ENCODE measurements at regions not wholly inside any gene's neighbourhood (a gene's known extent, or its start where the extent isn't known, plus 50 kb on each side); places are given as distances from the start of the nearest gene placed in this dataset.

DNA sequence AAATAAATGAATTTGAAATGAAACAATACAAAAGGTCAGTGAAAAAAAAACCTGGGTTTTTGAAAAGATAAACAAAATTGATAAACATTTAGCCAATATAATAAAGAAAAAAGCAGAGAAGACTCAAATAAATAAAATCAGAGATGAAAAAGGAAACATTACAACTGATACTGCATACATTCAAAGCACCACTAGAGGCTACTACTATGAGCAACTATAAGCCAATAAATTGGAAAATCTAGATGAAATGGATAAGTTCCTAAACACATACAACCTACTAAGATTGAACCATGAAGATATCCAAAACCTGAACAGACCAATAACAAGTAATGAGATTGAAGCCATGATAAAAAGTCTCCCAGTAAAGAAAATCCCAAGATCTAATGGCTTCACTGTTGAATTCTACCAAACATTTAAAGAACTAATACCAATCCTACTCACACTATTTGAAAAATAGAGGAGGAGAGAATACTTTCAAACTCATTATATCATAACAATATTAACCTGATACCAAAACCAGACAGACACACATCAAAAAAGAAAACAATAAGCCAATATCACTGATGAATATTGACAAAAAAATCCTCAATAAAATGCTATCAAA is 80.8 kb upstream of the CERS6 start:
- DNase-seq (ENCODE audit: low read depth, low spot score) = no peak

DNA sequence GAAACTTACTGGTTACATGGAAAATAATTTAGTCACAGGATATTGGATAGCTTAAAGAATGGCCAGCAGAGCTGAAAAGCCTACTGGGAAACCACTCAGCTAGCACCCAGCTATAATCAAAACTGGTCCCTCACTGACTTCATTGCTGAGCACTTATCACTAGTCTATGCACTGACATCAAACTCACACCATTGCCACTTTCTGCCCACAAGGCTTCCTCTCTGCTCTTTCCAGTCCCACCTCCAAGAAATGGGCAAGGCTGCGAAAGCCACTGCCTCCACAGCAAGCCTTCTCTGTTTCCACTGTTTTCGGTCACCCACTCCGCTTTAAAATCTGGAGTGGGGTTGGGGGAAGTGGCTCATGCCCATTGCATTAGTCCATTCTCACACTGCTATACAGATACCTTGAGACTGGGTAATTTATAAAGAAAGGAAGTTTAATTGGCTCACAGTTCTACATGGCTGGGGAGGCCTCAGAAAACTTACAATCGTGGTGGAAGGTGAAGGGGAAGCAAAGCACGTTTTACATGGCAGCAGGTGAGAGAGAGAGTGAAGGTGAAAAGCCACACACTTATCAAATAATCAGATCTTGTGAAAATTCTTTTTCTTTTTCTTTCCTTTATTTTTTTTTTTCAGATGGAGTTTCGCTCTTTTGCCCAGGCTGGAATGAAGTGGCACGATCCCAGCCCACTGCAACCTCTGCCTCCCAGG is 77.0 kb upstream of the CERS6 start:
- DNase-seq (ENCODE audit: low read depth, low spot score) = no peak

DNA sequence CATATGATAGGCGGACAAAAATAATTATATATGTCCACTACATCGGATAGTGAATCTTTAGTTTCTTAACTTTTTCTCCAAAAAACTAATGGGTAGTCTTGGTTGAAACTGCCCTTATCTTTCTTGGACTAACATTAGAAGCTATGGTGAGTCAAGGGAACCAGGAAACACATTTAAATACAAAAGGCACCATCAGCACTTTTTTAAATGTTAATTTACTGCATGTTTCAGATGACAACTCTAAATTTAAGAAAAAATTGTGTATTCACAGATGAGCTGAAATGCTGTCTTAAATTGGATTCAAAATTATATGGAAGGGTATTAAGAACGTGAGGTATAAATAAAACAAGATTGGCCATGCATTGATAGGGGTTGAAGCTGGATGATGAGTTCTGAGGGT is 75.6 kb upstream of the CERS6 start:
- no peak for DNase-seq (ENCODE audit: low read depth, low spot score)

DNA sequence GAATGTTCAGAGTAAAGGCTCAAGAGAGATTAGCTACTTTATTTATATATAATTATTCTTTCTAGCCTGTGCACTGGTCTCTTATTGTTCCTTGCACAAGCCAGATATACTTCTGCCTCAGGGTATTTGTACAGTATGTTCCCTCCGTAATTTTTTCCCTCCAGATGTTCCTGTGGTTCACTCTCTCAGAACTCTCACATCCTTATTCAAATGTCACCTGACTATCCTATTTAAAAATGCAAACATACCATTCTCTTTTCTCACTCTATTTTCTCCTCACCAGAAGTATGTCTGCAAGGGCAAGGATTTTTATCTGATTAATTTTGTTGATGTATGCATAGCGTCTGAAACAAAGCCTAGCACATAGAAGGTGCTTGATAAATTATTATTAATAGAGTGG is 64.0 kb upstream of the CERS6 start:
- no peak for DNase-seq (ENCODE audit: low read depth, low spot score)

DNA sequence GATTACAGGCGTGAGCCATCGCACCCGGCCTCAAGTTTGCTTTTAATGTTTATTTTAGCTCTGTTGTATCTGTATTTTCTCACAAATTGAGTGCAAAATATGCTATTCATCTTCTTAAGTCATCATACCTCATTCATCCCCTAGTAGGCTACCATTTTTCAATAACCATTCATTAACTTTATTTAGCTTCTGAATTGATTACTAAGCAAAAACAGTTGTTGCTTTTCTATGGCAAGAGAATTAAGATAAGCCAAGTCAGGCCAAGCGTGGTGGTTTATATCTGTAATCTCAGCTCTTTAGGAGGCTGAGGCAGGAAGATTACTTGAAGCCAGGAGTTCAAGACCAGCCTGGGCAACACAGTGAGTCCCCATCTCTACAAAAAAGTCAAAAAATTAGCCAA is 63.3 kb upstream of the CERS6 start:
- DNase-seq (ENCODE audit: low read depth, low spot score) = no peak

DNA sequence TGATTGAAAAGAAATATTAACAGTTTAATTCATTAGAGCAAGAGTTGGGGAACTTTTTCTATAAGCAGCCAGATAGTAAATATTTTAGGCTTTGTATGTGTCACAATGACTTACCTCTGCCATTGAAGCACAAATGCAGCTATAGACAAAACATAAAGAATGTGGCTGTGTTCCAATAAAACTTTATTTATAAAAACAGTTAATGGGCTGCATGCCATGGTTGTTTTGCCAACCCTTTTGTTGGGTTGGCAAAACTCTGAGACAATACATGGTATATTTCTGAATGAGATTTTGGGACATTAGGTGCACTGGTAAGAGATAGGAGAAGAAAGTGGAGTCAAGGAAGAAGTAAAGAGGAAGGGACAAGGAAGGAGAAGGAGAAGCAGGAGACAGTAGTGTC is 61.8 kb upstream of the CERS6 start:
- no peak for DNase-seq (ENCODE audit: low read depth, low spot score)

DNA sequence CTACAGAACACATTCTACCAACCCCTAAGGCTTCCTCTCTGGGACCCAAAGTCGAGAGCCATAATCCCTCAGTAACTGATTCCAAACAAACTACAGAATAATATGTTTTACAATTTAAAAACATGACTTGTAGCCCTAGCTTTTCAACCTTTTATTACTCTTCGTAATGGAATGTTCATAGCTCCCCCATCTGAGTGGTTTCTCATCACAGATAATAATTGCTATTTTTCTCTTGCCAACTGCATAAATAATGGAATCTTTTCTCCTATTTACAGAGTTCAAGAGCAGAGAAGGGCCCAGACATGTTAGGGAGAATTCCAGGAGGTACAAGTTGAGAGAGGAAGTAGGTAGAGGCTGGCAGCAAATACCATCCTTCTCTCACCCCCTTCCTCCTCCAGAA is 59.9 kb upstream of the CERS6 start:
- peak; percentile 19 for DNase-seq (ENCODE audit: low read depth, low spot score)

DNA sequence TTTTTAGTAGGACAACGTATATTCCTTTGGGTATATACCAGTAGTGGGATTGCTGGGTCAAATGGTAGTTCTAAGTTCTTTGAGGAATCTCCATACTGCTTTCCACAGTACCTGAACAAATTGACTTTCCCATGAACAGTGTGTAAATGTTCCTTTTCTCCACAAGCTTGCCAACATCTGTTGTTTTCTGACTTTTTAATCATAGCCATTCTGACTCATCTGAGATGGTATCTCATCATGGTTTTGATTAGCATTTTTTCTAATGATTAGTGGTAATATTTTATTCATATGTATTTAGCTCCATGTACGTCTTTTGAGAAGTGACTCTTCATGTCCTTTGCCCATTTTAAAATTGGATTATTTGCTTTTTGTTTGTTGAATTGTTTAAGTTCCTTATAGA is 58.4 kb upstream of the CERS6 start:
- no peak for DNase-seq (ENCODE audit: low read depth, low spot score)

DNA sequence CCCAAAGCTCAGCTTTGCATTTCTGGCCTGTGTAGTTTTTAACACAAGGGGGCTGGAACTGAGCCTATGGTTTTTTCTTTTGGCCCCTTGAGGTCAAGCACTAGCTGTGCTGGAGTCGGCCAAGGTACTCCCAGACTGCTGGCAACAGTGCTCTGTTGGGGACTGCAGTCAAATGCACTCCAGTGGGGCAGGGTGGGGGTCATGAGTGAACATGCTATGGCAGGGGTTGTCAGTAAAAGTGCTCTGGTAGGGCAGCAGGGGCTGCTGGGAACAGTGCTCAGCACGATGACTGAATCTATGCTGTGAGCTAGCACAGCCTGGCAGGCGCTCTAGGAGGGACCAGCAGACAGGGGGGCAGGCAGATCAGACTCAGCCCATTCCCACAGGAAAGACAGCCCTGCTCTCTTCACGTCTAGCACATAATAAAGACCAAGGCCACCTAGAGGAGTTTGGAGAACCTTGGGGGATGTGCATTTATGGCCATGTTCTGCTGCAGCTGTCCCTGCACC is 55.0 kb upstream of the CERS6 start:
- no peak for DNase-seq (ENCODE audit: low read depth, low spot score)

DNA sequence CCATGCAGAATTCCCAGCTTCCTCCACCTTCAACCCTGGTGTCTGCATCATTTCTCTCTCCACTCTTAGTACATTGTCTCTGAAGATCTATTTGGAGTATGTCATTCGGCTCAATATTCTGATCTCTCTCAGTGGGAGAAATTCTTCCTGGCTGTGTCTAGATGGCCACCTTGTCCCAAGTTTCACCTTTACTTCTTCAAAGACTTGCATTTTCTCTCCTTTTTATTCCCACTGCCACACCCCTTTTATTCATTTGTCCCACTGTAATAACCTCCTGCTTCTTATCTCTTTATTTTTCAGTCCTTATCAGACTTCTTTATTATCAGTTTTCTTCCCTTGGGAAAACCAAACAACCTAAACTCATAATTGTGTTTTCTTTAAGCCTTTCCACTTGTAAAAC is 54.3 kb upstream of the CERS6 start:
- DNase-seq (ENCODE audit: low read depth, low spot score) = no peak

DNA sequence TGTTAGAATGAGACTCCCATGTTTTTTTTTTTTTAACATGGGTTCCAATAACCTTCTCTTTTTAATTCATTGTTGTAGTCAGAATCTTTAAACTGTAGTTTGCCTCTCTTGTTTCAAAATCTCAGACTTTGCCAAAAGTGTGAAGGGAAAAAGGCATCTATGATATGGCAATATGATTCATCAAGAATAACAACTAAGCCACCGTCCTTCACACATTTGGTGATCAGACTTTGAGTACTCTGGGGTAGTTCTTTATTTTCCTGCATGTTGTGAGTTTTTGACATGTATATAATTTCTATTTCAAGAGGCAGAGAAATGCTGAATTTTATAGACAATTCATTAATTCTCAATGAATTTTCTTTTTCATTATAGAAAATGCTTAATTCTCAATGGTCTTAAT is 53.5 kb upstream of the CERS6 start:
- DNase-seq (ENCODE audit: low read depth, low spot score) = no peak

DNA sequence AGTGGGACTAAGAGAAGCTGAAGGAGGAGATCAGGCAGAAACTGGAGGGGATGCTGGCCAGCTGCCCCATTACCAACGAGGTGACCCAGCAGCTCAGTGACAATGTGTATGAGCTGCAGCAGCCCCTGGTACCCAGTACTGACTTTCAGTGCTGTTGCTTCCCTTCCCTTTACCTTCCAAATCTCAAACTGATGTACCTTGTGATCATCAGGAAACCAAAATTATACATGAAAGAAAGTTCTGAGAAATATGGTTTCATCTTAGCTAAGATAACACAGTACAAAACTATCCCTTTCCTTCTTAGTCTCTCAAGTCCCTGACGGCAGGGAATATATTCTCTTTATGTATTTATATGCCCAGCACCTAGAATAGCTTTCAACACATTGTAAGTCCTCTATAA is 52.3 kb upstream of the CERS6 start:
- DNase-seq (ENCODE audit: low read depth, low spot score) = no peak

DNA sequence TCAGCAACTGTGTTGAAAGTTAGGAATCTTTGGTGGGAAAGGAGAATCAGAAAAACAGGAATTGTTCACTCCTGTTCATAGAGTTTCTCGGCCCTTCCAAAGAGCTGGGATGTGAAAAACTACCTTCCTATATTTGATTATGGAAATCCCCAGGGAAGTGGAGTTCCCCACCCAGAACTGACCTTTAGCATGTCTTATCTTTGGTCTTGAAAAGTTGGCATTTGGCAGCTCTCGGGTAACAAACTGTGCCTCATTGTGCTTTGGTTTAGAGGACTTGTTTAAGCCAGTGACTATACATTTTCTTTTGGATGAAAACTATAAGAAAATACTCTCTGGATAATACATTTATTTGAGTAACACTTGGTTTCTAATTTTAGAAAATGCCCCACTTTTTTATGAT is 51.3 kb upstream of the CERS6 start:
- DNase-seq (ENCODE audit: low read depth, low spot score) = no peak
